Kidney epithelial cell (primary cell): ENCODE measurements at regions not wholly inside any gene's neighbourhood (a gene's known extent, or its start where the extent isn't known, plus 50 kb on each side); places are given as distances from the start of the nearest gene placed in this dataset.

ENCODE experiments used
- DNase-seq: peaks from one replicate; pipeline ENCODE4 v3.0.0-alpha.2; 2010; ENCODE audit warnings: low read depth
- H3K27me3 ChIP-seq: 2 replicates; pipeline ENCODE4 v1.6.0; 2011; ENCODE audit warnings: low read length; ENCODE audit not compliant: control insufficient read depth, insufficient read depth
- H3K36me3 ChIP-seq: 2 replicates; pipeline ENCODE4 v1.5.1; 2011; ENCODE audit warnings: low read length; ENCODE audit not compliant: control insufficient read depth, insufficient read depth
- H3K4me3 ChIP-seq: 2 replicates; pipeline ENCODE4 v1.5.1; 2011; ENCODE audit warnings: low read depth, mild to moderate bottlenecking, control low read depth, low read length
- CTCF ChIP-seq: IDR thresholded peaks from 2 replicates; pipeline ENCODE4 v1.5.1; 2011; ENCODE audit warnings: mild to moderate bottlenecking, moderate library complexity, low read length, control low read depth, inconsistent platforms; ENCODE audit not compliant: insufficient read depth, poor library complexity, severe bottlenecking

- H3K36me3 ChIP-seq, result no peaks in the 10 kb centered on the region
- H3K27me3 ChIP-seq, result peaks cover 3% of the 10 kb centered on the region
- no peak for TF ChIP-seq CTCF
- no peak overlapping the region for H3K4me3 ChIP-seq
- DNase-seq, result no peak
These were observed 85.7 kb downstream of the CRYGS start for GRCh38 chr3:186458306-186459107.

GRCh38 chr3:186457236-186457635 is 86.9 kb downstream of the CRYGS start:
- no peak for TF ChIP-seq CTCF
- H3K36me3 ChIP-seq, result no peaks in the 10 kb centered on the region
- H3K4me3 ChIP-seq, result no peak overlapping the region
- no peak for DNase-seq
- peaks cover 3% of the 10 kb centered on the region for H3K27me3 ChIP-seq

GRCh38 chr3:186456731-186457191 is 87.4 kb downstream of the CRYGS start:
- no peak overlapping the region for H3K4me3 ChIP-seq
- peaks cover 3% of the 10 kb centered on the region for H3K27me3 ChIP-seq
- H3K36me3 ChIP-seq, result no peaks in the 10 kb centered on the region
- TF ChIP-seq CTCF, result no peak
- no peak for DNase-seq

GRCh38 chr3:186454881-186455703 is 89.1 kb downstream of the CRYGS start:
- H3K36me3 ChIP-seq, result no peaks in the 10 kb centered on the region
- no peak for DNase-seq
- H3K27me3 ChIP-seq, result peaks cover 3% of the 10 kb centered on the region
- H3K4me3 ChIP-seq, result no peak overlapping the region
- no peak for TF ChIP-seq CTCF

GRCh38 chr3:186453531-186453930 is 90.6 kb downstream of the CRYGS start:
- H3K36me3 ChIP-seq, result no peaks in the 10 kb centered on the region
- TF ChIP-seq CTCF, result no peak
- H3K4me3 ChIP-seq, result no peak overlapping the region
- no peaks in the 10 kb centered on the region for H3K27me3 ChIP-seq
- no peak for DNase-seq

- TF ChIP-seq CTCF, result no peak
- no peak overlapping the region for H3K4me3 ChIP-seq
- DNase-seq, result peak; percentile 53
- no peaks in the 10 kb centered on the region for H3K27me3 ChIP-seq
- H3K36me3 ChIP-seq, result no peaks in the 10 kb centered on the region
These were observed 90.5 kb upstream of the DGKG start for GRCh38 chr3:186452517-186452916.
